Ascending aorta (tissue), 2 donors: ENCODE measurements at regions not wholly inside any gene's neighbourhood (a gene's known extent, or its start where the extent isn't known, plus 50 kb on each side); places are given as distances from the start of the nearest gene placed in this dataset.
"Not testable (repeated sequence)": the region's sequence is repeated elsewhere in the genome, so short reads cannot be mapped to it uniquely, and the experiment has no call there.

Source experiments
- DNase-seq, 2 donors: peaks; one replicate each; pipeline ENCODE4 v3.0.0-alpha.2; 2019; ENCODE audit warnings: low spot score in 2 of 2
- H3K27ac ChIP-seq, 2 donors: fragments of 200-600 bp; sonication (generic); one replicate each; pipeline ENCODE4 v1.5.1; 2016 to 2017; ENCODE audit warnings: mild to moderate bottlenecking in 1 of 2
- H3K27me3 ChIP-seq: fragments of 200-600 bp; sonication (generic); one replicate; pipeline ENCODE4 v1.5.1; 2017
- H3K36me3 ChIP-seq, 2 donors: fragments of 200-600 bp; sonication (generic); one replicate each; pipeline ENCODE4 v1.5.1; 2016
- H3K4me1 ChIP-seq, 2 donors: fragments of 200-600 bp; sonication (generic); one replicate each; pipeline ENCODE4 v1.5.1; 2016 to 2017; ENCODE audit warnings: mild to moderate bottlenecking in 1 of 2
- H3K4me3 ChIP-seq, 2 donors: fragments of 200-600 bp; sonication (generic); one replicate each; pipeline ENCODE4 v1.5.1; 2016 to 2017; ENCODE audit warnings: mild to moderate bottlenecking in 1 of 2
- H3K9me3 ChIP-seq, 2 donors: fragments of 200-600 bp; sonication (generic); one replicate each; pipeline ENCODE4 v1.5.1; 2016
- CTCF ChIP-seq, 3 experiments: fragments of 200-600 bp in 2 of 3; fragments of 450-650 bp in 1 of 3; sonication (generic) in 2 of 3; IDR thresholded peaks; one replicate each; pipeline ENCODE4 v1.5.1; 2016 to 2019; ENCODE audit warnings: antibody characterized with exemption in 3 of 3, mild to moderate bottlenecking in 1 of 3, moderate library complexity in 1 of 3
- intact Hi-C: fragments of 100-400 bp; cut with DNase I; formaldehyde crosslinking; loops from one replicate; pipeline ENCODE4 v1.15.1; 2023

GRCh38 chr1:166432655-166433054 lies 265.9 kb upstream of the FAM78B start:
- intact Hi-C loops, result no loop called here

GRCh38 chr1:166433404-166434304 lies 266.9 kb upstream of the FAM78B start:
- H3K36me3 ChIP-seq, intact Hi-C loops, H3K27ac ChIP-seq, DNase-seq, H3K9me3 ChIP-seq, H3K27me3 ChIP-seq, H3K4me3 ChIP-seq, H3K4me1 ChIP-seq: not testable (repeated sequence)

More at GRCh38 chr1:166432655-166433054, 265.9 kb upstream of the FAM78B start:
- Histone ChIP-seq H3K4me1 (no peaks in the 10 kb centered on the region), H3K27me3 (no peaks in the 10 kb centered on the region), H3K9me3 (no peaks in the 10 kb centered on the region), H3K27ac (no peak overlapping the region), H3K36me3 (no peaks in the 10 kb centered on the region), H3K4me3 (no peak overlapping the region)
- no peak for TF ChIP-seq CTCF (IDR thresholded peaks at IDR 0.05)
- no peak for DNase-seq

GRCh38 chr1:166457700-166458099 lies 290.9 kb upstream of the FAM78B start:
- no peak overlapping the region for H3K27ac ChIP-seq
- no peak overlapping the region for H3K4me3 ChIP-seq
- no peaks in the 10 kb centered on the region for H3K4me1 ChIP-seq
- no peaks in the 10 kb centered on the region for H3K9me3 ChIP-seq
- H3K27me3 ChIP-seq, result no peaks in the 10 kb centered on the region
- intact Hi-C loops, result no loop called here
- DNase-seq, result no peak
- no peak for TF ChIP-seq CTCF (IDR thresholded peaks at IDR 0.05)
- H3K36me3 ChIP-seq, result no peaks in the 10 kb centered on the region

- no peak overlapping the region for H3K4me3 ChIP-seq
- no peak for TF ChIP-seq CTCF (IDR thresholded peaks at IDR 0.05)
- no peaks in the 10 kb centered on the region for H3K27me3 ChIP-seq
- no peak overlapping the region for H3K27ac ChIP-seq
- peaks cover 5 to 9% of the 10 kb centered on the region in 2 donors for H3K9me3 ChIP-seq
- H3K36me3 ChIP-seq, result no peaks in the 10 kb centered on the region
- no peaks in the 10 kb centered on the region for H3K4me1 ChIP-seq
- DNase-seq, result no peak
- intact Hi-C loops, result no loop called here
Measured at GRCh38 chr1:166464333-166464732, 297.5 kb upstream of the FAM78B start.

- Histone ChIP-seq H3K27me3 (no peaks in the 10 kb centered on the region), H3K36me3 (no peaks in the 10 kb centered on the region), H3K27ac (no peak overlapping the region), H3K4me1 (no peaks in the 10 kb centered on the region), H3K9me3 (no peaks in the 10 kb centered on the region), H3K4me3 (no peak overlapping the region)
- DNase-seq, result no peak
- intact Hi-C loops, result no loop called here
- TF ChIP-seq CTCF (IDR thresholded peaks at IDR 0.05), result no peak
Measured at GRCh38 chr1:166470014-166470413, 303.2 kb upstream of the FAM78B start.

GRCh38 chr1:166470441-166470840 lies 303.6 kb upstream of the FAM78B start:
- intact Hi-C loops, result no loop called here
- Histone ChIP-seq H3K27ac (no peak overlapping the region), H3K4me1 (no peaks in the 10 kb centered on the region), H3K27me3 (no peaks in the 10 kb centered on the region), H3K36me3 (no peaks in the 10 kb centered on the region), H3K9me3 (no peaks in the 10 kb centered on the region), H3K4me3 (no peak overlapping the region)
- no peak for TF ChIP-seq CTCF (IDR thresholded peaks at IDR 0.05)
- DNase-seq, result no peak
